Chondrocyte (in vitro differentiated cells): ENCODE measurements at regions not wholly inside any gene's neighbourhood (a gene's known extent, or its start where the extent isn't known, plus 50 kb on each side); places are given as distances from the start of the nearest gene placed in this dataset.

Experiments used
- DNase-seq: peaks from one replicate; pipeline ENCODE4 v3.0.0; 2021; ENCODE audit warnings: mixed read lengths, low spot score
- H3K27ac Mint-ChIP-seq: one replicate; pipeline ENCODE4 v1.8.0; 2021; ENCODE audit warnings: mild to moderate bottlenecking, moderate library complexity, mixed read lengths; ENCODE audit not compliant: unreplicated experiment
- H3K27me3 Mint-ChIP-seq: 2 replicates; pipeline ENCODE4 v1.8.0; 2021; ENCODE audit warnings: low read depth, mixed read lengths
- H3K36me3 Mint-ChIP-seq: 2 replicates; pipeline ENCODE4 v1.8.0; 2021; ENCODE audit warnings: low read depth, mixed read lengths
- H3K4me1 Mint-ChIP-seq: 2 replicates; pipeline ENCODE4 v1.8.0; 2021; ENCODE audit warnings: low read depth, mild to moderate bottlenecking, mixed read lengths
- H3K4me3 Mint-ChIP-seq: one replicate; pipeline ENCODE4 v1.8.0; 2021; ENCODE audit warnings: mild to moderate bottlenecking, moderate library complexity, mixed read lengths; ENCODE audit not compliant: unreplicated experiment
- H3K9me3 Mint-ChIP-seq: 2 replicates; pipeline ENCODE4 v1.8.0; 2021; ENCODE audit warnings: low read depth, mixed read lengths
- CTCF ChIP-seq: fragments of 200-600 bp; sonication (generic); IDR thresholded peaks from 2 replicates; pipeline ENCODE4 v1.5.0; 2021; ENCODE audit warnings: antibody characterized with exemption, mild to moderate bottlenecking, moderate library complexity

GRCh38 chr4:180696460-180697092 lies 1546.6 kb upstream of the TENM3 start:
- DNase-seq: no peak
- no peaks in the 10 kb centered on the region for H3K9me3 Mint-ChIP-seq
- peaks cover 7% of the 10 kb centered on the region for H3K4me1 Mint-ChIP-seq
- H3K27ac Mint-ChIP-seq: no peak overlapping the region
- H3K27me3 Mint-ChIP-seq: no peaks in the 10 kb centered on the region
- H3K4me3 Mint-ChIP-seq: no peak overlapping the region
- no peaks in the 10 kb centered on the region for H3K36me3 Mint-ChIP-seq
- TF ChIP-seq CTCF: no peak

DNA sequence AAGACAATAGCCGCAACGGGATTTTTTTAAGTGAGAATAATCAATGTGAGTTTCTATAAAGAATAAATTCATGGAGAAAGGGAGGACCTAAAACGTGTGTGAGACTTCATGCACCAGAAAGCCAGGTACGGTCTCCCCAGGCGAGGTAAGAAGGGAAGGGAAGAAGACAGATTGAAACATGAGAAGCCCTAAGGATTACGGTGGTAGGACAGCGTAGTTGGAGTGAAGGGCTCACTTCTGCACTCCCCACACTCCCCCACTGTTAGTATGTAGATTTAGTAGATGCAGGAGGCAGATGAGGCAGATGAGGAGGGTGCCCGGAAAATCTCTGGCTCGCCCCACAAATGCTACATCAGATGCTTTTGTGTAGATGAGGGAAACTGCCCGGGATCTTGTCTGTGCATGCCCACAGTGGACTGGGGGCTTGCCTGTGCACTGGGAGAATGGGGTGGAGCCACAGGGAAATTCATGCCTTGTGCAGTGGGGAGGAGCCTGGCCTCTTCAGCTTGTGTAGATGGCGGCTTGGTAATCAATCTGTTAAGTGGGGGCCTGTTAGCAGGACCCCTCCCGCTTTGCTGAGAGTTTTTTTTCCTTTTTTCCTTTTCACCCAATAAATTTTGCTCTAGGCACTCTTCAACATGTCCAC lies 1544.5 kb upstream of the TENM3 start:
- Mint-ChIP-seq H3K4me1 (peaks cover 7% of the 10 kb centered on the region), H3K27ac (no peak overlapping the region), H3K27me3 (no peaks in the 10 kb centered on the region), H3K36me3 (no peaks in the 10 kb centered on the region), H3K4me3 (no peak overlapping the region), H3K9me3 (no peaks in the 10 kb centered on the region)
- TF ChIP-seq CTCF: no peak
- no peak for DNase-seq

DNA sequence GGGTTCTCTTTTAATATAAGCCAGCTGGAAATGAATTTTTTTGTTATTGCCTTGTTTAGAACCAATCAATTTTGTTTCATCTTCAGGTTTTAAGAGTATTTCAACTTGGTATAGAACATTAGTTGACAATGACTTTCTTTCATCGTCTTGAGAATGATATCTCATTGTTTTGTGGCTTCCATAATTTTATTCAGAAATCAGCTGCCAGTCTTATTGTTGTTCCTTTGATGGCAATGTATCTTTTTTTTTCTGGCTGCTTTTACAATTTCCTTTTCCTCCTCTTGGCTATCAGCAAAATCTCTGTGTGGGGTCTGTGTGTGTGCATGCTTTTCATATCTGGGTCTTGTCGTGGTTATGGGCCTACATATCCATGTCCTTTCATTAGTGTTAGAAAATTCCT lies 1536.4 kb upstream of the TENM3 start:
- no peak for TF ChIP-seq CTCF
- H3K9me3 Mint-ChIP-seq: peaks cover 19% of the 10 kb centered on the region
- no peak overlapping the region for H3K4me3 Mint-ChIP-seq
- H3K27me3 Mint-ChIP-seq: no peaks in the 10 kb centered on the region
- no peak for DNase-seq
- peaks cover 9% of the 10 kb centered on the region for H3K36me3 Mint-ChIP-seq
- peaks cover 14% of the 10 kb centered on the region for H3K4me1 Mint-ChIP-seq
- H3K27ac Mint-ChIP-seq: no peak overlapping the region

DNA sequence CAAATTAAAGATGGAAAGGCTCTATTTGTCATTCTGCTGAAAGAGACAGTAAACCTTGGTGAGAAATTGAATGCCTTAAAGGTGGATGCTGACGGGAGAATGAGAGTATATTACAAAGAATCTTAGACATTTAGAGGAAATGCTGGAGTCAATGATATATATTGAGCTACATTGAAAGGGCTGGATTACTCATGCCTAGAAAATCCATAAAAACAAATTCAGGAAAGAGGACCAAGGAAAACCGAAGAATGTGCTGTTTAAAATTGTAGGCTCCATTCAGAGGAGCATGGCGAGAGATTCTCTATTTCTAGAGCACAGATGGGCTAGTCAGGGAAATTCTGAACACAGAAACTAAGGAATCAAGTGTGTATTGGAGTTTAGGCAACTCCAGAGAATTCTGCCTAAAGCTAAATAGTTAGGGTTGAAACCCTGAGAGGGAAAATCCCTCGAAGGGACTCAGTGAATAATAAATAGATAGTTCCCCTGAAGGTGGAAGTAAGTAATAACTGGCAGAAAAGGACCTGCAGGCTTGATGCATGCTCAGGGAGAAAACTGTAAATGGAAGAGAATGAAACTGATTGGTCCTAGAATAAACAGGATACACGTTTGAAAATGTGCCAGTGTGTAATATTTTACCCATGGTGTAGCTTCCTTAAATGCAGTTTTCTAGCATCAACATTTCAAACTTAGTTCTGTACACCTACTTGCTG lies 1532.4 kb upstream of the TENM3 start:
- Mint-ChIP-seq H3K27me3 (no peaks in the 10 kb centered on the region), H3K4me3 (no peak overlapping the region), H3K4me1 (peaks cover 14% of the 10 kb centered on the region), H3K27ac (peak overlapping the region; percentile 7), H3K36me3 (peaks cover 9% of the 10 kb centered on the region), H3K9me3 (peaks cover 22% of the 10 kb centered on the region)
- no peak for TF ChIP-seq CTCF
- DNase-seq: no peak

DNA sequence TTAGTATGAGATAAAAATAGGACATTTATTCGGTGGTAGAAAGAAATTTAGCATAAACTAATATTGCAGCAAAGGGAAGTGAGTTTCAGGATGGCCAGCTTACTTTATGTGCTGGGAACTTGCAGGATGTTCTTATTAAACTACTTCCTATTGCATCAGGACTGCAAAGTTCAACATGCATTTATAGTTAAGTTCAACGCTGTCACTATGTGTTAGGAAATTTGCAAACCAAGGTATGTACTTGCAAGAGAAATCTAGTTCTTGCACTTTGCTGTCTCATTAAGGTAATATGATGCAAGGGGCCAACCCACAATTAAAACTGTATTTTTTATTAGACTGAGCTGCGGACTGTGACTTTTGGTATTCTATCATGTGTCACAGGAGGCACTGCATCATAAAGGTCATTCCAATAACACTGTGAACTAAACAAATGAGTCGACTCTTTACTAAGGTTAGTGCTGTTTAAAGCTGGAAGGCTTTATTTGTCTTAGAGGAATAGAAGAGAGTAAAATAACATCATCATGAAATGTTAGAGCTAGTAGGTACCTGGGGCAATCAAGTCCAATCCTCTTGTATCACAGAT lies 1525.7 kb upstream of the TENM3 start:
- Mint-ChIP-seq H3K27me3 (no peaks in the 10 kb centered on the region), H3K27ac (no peak overlapping the region), H3K4me3 (no peak overlapping the region), H3K36me3 (no peaks in the 10 kb centered on the region), H3K4me1 (no peaks in the 10 kb centered on the region), H3K9me3 (peaks cover 3% of the 10 kb centered on the region)
- TF ChIP-seq CTCF: no peak
- no peak for DNase-seq
